B cell (primary cell): ENCODE measurements at regions not wholly inside any gene's neighbourhood (a gene's known extent, or its start where the extent isn't known, plus 50 kb on each side); places are given as distances from the start of the nearest gene placed in this dataset.

Source experiments
- ATAC-seq: fragments of 200-7000 bp; cut with Tn5 transposase; one replicate; pipeline ENCODE4 v1.10.0; 2021; ENCODE audit warnings: low read depth, mild to moderate bottlenecking, moderate number of reproducible peaks, moderate library complexity
- CTCF ChIA-PET: fragments of 350-600 bp; sonication (Branson Sonifier 250); formaldehyde crosslinking; loops from one replicate; lab custom pipeline; 2021; ENCODE audit warnings: antibody characterized with exemption, inconsistent platforms; lab: Charles Lee
- POLR2A ChIA-PET: fragments of 350-600 bp; sonication (Branson Sonifier 250); formaldehyde crosslinking; loops from one replicate; lab custom pipeline; 2021; ENCODE audit warnings: antibody characterized with exemption; lab: Charles Lee
- DNase-seq: peaks from one replicate; pipeline ENCODE4 v3.0.0; 2013
- H2AFZ ChIP-seq: 2 replicates; pipeline ENCODE4 v1.6.1; 2012; ENCODE audit warnings: mild to moderate bottlenecking, low read depth, low read length; ENCODE audit not compliant: insufficient read depth, poor library complexity, severe bottlenecking
- H3K27ac ChIP-seq, 2 donors: 1 replicate in 1 of 2; 2 replicates in 1 of 2; pipeline ENCODE4 v1.5.1; 2012 to 2013; ENCODE audit warnings: low read length in 2 of 2, mild to moderate bottlenecking in 2 of 2, moderate library complexity in 1 of 2
- H3K27me3 ChIP-seq, 4 experiments: fragments of 200-600 bp in 1 of 4; sonication (generic) in 1 of 4; replicated peaks in 1 of 4; 1 replicate in 2 of 4; 2 replicates in 2 of 4; pipeline versions ENCODE4 v1.6.1 to v1.7.0; 2013 to 2016; ENCODE audit warnings: low read length in 3 of 4, mild to moderate bottlenecking in 2 of 4, mixed read lengths in 1 of 4, moderate library complexity in 1 of 4; ENCODE audit not compliant: insufficient read depth in 4 of 4, control insufficient read depth in 3 of 4; ENCODE audit errors: control extremely low read depth in 1 of 4
- H3K36me3 ChIP-seq, 2 experiments: replicated peaks in 1 of 2; 1 replicate in 1 of 2; 2 replicates in 1 of 2; pipeline versions ENCODE4 v1.6.1 to v1.7.1; 2013; ENCODE audit warnings: low read length in 1 of 2; ENCODE audit not compliant: insufficient read depth in 2 of 2, control insufficient read depth in 1 of 2; ENCODE audit errors: control extremely low read depth in 1 of 2, extremely low read depth in 1 of 2
- H3K4me1 ChIP-seq, 2 donors: fragments of 200-600 bp in 1 of 2; sonication (generic) in 1 of 2; 1 replicate in 1 of 2; 2 replicates in 1 of 2; pipeline versions ENCODE4 v1.5.1 to v1.6.1; 2013 to 2017; ENCODE audit warnings: low read length in 2 of 2; ENCODE audit not compliant: control insufficient read depth in 2 of 2, insufficient read depth in 2 of 2
- H3K4me2 ChIP-seq: replicated peaks from 2 replicates; pipeline ENCODE3; 2012; ENCODE audit warnings: mild to moderate bottlenecking, low read depth, low read length; ENCODE audit not compliant: poor library complexity, severe bottlenecking
- H3K4me3 ChIP-seq, 5 experiments: fragments of 200-600 bp in 1 of 5; sonication (generic) in 1 of 5; 1 replicate in 3 of 5; 2 replicates in 2 of 5; pipeline versions ENCODE4 v1.5.1 to v1.7.0; 2011 to 2016; ENCODE audit warnings: low read length in 4 of 5, mild to moderate bottlenecking in 4 of 5, low read depth in 2 of 5, control low read depth in 1 of 5, moderate library complexity in 1 of 5; ENCODE audit not compliant: insufficient read depth in 1 of 5; ENCODE audit errors: control extremely low read depth in 1 of 5, extremely low read depth in 1 of 5
- H3K79me2 ChIP-seq: fragments of 200-600 bp; sonication (generic); one replicate; pipeline ENCODE4 v1.6.0; 2016; ENCODE audit warnings: low read length; ENCODE audit not compliant: control insufficient read depth, insufficient read depth
- H3K9ac ChIP-seq: fragments of 200-600 bp; sonication (generic); 2 replicates; pipeline ENCODE4 v1.6.1; 2017; ENCODE audit warnings: mild to moderate bottlenecking, low read length, moderate library complexity
- H3K9me3 ChIP-seq, 3 donors: one replicate each; pipeline versions ENCODE4 v1.6.1 to v1.7.1; 2013; ENCODE audit warnings: low read length in 2 of 3; ENCODE audit not compliant: control insufficient read depth in 2 of 3, insufficient read depth in 1 of 3; ENCODE audit errors: control extremely low read depth in 1 of 3
- H4K20me1 ChIP-seq: 2 replicates; pipeline ENCODE4 v1.6.0; 2012; ENCODE audit warnings: mild to moderate bottlenecking, low read length; ENCODE audit not compliant: insufficient read depth, control insufficient read depth, poor library complexity, severe bottlenecking
- H3K27ac Mint-ChIP-seq: one replicate; pipeline ENCODE4 v1.8.0; 2021; ENCODE audit warnings: mixed read lengths
- H3K27me3 Mint-ChIP-seq: one replicate; pipeline ENCODE4 v1.8.0; 2021; ENCODE audit warnings: mixed read lengths
- H3K4me1 Mint-ChIP-seq: one replicate; pipeline ENCODE4 v1.8.0; 2021; ENCODE audit warnings: mixed read lengths
- H3K4me3 Mint-ChIP-seq: one replicate; pipeline ENCODE4 v1.8.0; 2021; ENCODE audit warnings: mixed read lengths
- H3K9me3 Mint-ChIP-seq: one replicate; pipeline ENCODE4 v1.8.0; 2022; ENCODE audit warnings: mixed read lengths; ENCODE audit not compliant: insufficient read depth
- EZH2 ChIP-seq: IDR thresholded peaks from 2 replicates; pipeline ENCODE4 v1.6.1; 2012; ENCODE audit warnings: borderline replicate concordance, low read depth, mild to moderate bottlenecking, moderate library complexity, low read length; ENCODE audit not compliant: insufficient read depth, poor library complexity, severe bottlenecking
- WGBS: methylation state at CpG from one replicate; pipeline ENCODE4 v1.1.5; 2013; ENCODE audit warnings: missing lambda C conversion rate; ENCODE audit not compliant: insufficient coverage; 5-methylcytosine and 5-hydroxymethylcytosine counted together
- intact Hi-C: fragments of 100-400 bp; cut with micrococcal nuclease; formaldehyde crosslinking; loops from one replicate; pipeline ENCODE4 v1.10.0; 2022
- TF ChIP-seq, protein P1 (sequence below): fragments of 200-600 bp; IDR thresholded peaks from one replicate; pipeline ENCODE4 v1.8.0; 2022; ENCODE audit warnings: antibody characterized with exemption, mild to moderate bottlenecking

DNA sequence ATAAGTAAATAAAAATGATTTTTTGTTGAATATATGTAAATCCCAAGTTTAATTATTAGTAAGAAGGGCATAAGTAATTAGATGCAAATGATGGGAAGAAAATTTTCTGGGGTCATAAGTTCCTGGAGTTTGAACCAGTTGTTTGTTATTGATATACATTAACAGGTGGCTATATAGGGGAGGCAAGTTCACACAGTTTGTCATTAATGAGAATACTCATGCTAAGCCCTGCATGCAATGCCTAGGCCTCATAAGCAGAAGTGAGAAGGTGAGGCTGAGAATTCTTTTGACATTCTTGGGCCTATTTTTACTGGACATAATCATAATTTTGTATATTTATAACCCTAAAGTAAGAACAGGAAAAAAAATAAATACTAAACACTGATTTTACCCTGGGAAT is 1210.7 kb upstream of the PCDH9 start:
- CTCF ChIA-PET: no interaction called here
- H4K20me1 ChIP-seq: no peaks in the 10 kb centered on the region
- no peaks in the 10 kb centered on the region for H3K36me3 ChIP-seq
- no peaks in the 10 kb centered on the region for H3K4me1 Mint-ChIP-seq
- H3K27me3 ChIP-seq: no peaks in the 10 kb centered on the region
- no peaks in the 10 kb centered on the region for H3K4me1 ChIP-seq
- no peak overlapping the region for H3K4me3 ChIP-seq
- no peak overlapping the region for H3K4me2 ChIP-seq
- H2AFZ ChIP-seq: no peak overlapping the region
- no peaks in the 10 kb centered on the region for H3K79me2 ChIP-seq
- intact Hi-C loops: no loop called here
- no peak overlapping the region for H3K4me3 Mint-ChIP-seq
- DNase-seq: no peak
- POLR2A ChIA-PET: no interaction called here
- no peak overlapping the region for H3K27ac ChIP-seq
- H3K27ac Mint-ChIP-seq: no peak overlapping the region
- no peaks in the 10 kb centered on the region for H3K9me3 ChIP-seq
- H3K27me3 Mint-ChIP-seq: no peaks in the 10 kb centered on the region
- no peak overlapping the region for H3K9ac ChIP-seq
- peaks cover 2% of the 10 kb centered on the region for H3K9me3 Mint-ChIP-seq
- no peak for ATAC-seq
- no peak for TF ChIP-seq EZH2
- TF ChIP-seq, protein P1, sequence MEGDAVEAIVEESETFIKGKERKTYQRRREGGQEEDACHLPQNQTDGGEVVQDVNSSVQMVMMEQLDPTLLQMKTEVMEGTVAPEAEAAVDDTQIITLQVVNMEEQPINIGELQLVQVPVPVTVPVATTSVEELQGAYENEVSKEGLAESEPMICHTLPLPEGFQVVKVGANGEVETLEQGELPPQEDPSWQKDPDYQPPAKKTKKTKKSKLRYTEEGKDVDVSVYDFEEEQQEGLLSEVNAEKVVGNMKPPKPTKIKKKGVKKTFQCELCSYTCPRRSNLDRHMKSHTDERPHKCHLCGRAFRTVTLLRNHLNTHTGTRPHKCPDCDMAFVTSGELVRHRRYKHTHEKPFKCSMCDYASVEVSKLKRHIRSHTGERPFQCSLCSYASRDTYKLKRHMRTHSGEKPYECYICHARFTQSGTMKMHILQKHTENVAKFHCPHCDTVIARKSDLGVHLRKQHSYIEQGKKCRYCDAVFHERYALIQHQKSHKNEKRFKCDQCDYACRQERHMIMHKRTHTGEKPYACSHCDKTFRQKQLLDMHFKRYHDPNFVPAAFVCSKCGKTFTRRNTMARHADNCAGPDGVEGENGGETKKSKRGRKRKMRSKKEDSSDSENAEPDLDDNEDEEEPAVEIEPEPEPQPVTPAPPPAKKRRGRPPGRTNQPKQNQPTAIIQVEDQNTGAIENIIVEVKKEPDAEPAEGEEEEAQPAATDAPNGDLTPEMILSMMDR: no peak

- CTCF ChIA-PET: no interaction called here
- Mint-ChIP-seq H3K27ac (no peak overlapping the region), H3K27me3 (no peaks in the 10 kb centered on the region), H3K4me3 (no peak overlapping the region), H3K9me3 (no peaks in the 10 kb centered on the region), H3K4me1 (no peaks in the 10 kb centered on the region)
- POLR2A ChIA-PET: no interaction called here
- intact Hi-C loops: no loop called here
- Histone ChIP-seq H3K27me3 (no peaks in the 10 kb centered on the region), H3K4me2 (no peak overlapping the region), H3K4me3 (no peak overlapping the region), H3K9me3 (no peaks in the 10 kb centered on the region), H3K9ac (no peak overlapping the region), H3K27ac (no peak overlapping the region), H4K20me1 (no peaks in the 10 kb centered on the region), H3K36me3 (no peaks in the 10 kb centered on the region), H3K4me1 (no peaks in the 10 kb centered on the region), H2AFZ (no peak overlapping the region), H3K79me2 (no peaks in the 10 kb centered on the region)
- DNase-seq: no peak
- TF ChIP-seq, protein P1: no peak
- TF ChIP-seq EZH2: no peak
- no peak for ATAC-seq
- WGBS: no CpG with 5 or more reads among the region's 1 CpG
Observed at GRCh38 chr13:68439817-68440216, 1209.7 kb upstream of the PCDH9 start.
